GM18907 (cell line): ENCODE measurements at regions not wholly inside any gene's neighbourhood (a gene's known extent, or its start where the extent isn't known, plus 50 kb on each side); places are given as distances from the start of the nearest gene placed in this dataset.

Source experiments
- ATAC-seq: cut with Tn5 transposase; IDR thresholded peaks from one replicate; pipeline ENCODE4 v1.9.1; 2021; ENCODE audit warnings: mild to moderate bottlenecking, moderate library complexity; ENCODE audit not compliant: unreplicated experiment

- ATAC-seq, result no peak
These were observed 56.7 kb upstream of the PHACTR3 start for GRCh38 chr20:59547596-59547995.
